ENCODE measurements at regions not wholly inside any gene's neighbourhood (a gene's known extent, or its start where the extent isn't known, plus 50 kb on each side); places are given as distances from the start of the nearest gene placed in this dataset.

DNA sequence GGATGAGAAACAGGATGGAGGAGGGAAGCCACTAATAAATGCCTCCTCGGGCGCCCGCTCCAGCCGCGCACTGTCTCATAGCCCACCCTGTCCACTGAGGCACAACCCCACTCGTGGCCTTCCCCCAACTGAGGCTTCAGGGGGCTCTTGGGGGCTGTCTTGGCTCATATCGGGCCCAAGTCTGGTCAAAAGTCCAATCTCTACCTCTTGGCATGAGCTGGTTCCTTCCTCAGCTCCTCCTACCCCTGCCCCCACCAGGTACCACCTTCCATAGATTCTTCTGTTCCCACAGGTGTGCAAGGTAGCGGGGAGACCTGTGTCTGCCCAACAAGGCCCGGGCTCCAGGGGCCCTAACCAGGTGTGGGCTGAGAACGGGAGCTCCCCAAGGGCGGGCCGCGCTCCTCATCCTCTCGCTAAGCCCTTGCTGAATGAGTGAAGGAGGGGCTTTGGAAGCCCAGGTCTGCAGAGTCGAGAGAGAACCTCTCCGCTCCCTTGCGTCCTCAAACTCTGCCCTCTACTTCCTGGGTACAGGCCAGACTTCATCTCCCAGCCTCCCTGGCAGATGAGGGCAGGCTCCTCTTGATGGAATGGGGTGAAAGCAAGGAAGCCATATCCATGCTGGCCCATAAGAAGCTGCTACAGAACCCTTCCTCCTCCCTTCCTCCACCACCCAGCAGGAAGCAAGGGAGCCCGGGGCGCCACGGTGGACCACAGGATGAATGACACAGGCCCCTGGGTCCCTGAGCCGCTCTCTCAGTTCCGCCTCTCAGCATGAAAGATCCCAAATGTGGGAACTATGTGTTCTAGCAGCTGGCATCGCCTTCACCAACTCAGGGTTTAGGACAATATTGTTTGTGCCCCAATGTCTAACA, 74.7 kb downstream of the PSMG1 start (continued):
- TF ChIP-seq JUND (IDR thresholded peaks at IDR 0.05; ENCODE audit: low read depth, low read length) = no peak
- TF ChIP-seq MXI1 (IDR thresholded peaks at IDR 0.05; ENCODE audit: low read depth, low read length) = no peak
- TF ChIP-seq SREBF2 (IDR thresholded peaks at IDR 0.05; ENCODE audit: low read length) = no peak

DNA sequence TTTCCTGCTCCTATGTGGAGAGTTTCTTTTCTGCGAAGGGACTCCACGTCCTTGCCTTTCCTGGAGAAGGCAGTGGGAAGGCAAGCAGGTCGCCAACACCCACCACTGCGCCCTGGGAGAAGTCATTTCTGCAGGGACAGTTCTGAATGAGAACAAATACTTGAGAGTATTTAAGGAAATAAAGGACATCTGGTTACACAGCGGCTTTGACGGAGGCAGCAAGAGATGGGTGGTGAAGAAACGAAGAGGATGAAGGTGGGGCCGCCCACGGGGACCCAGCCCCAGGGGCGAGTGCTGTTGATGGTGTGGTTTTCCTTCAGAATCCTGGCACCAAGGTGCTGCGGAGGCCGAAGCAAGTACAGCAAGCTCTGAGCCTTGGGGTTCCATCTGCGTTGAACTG, 75.5 kb downstream of the PSMG1 start:
- FAIRE-seq = no peak
- H3K9me3 ChIP-seq (replicated peaks; ENCODE audit: control insufficient read depth, insufficient read depth, low read length) = no peaks in the 10 kb centered on the region
- no peaks in the 10 kb centered on the region for H3K36me3 ChIP-seq (ENCODE audit: control insufficient read depth in 2 of 2, insufficient read depth in 2 of 2, low read length in 1 of 2)
- H3K79me2 ChIP-seq (ENCODE audit: control insufficient read depth, insufficient read depth, low read length) = no peaks in the 10 kb centered on the region
- no peak for ATAC-seq
- in situ Hi-C loops (cut with MboI) (no loop called here), intact Hi-C loops (cut with micrococcal nuclease; ENCODE audit: unreplicated experiment) (no loop called here)
- H3K9ac ChIP-seq (ENCODE audit: control insufficient read depth, insufficient read depth, low read length) = no peak overlapping the region
- H3K27ac ChIP-seq (ENCODE audit: control insufficient read depth, insufficient read depth) = no peak overlapping the region
- POLR2A ChIA-PET = no interaction called here
- SMC1A ChIA-PET (ENCODE audit: uncharacterized antibody, unreplicated experiment) = no interaction called here
- CTCF ChIA-PET = no interaction called here
- no peak overlapping the region for H3K4me3 ChIP-seq
- no peak for DNase-seq (ENCODE audit: low read depth, low spot score)
- no peak overlapping the region for H2AFZ ChIP-seq (ENCODE audit: control insufficient read depth, low read depth, low read length)
- WGBS (ENCODE audit: insufficient coverage, insufficient replicate concordance, low lambda C conversion rate, missing lambda C conversion rate) = 43% methylated on average over 13 of the region's 13 CpGs
- no peak overlapping the region for H3K4me2 ChIP-seq (ENCODE audit: control insufficient read depth, insufficient read depth)
- no TSS peak for BruUV-seq (replicated peaks)
- RAD21 ChIA-PET (ENCODE audit: unreplicated experiment) = no interaction called here
- no peaks in the 10 kb centered on the region; a peak in 2 of 4 replicates for H3K27me3 ChIP-seq (replicated peaks in 1 of 2; ENCODE audit: control insufficient read depth in 2 of 2, insufficient read depth in 2 of 2, low read length in 1 of 2)
- no peaks in the 10 kb centered on the region for H3K4me1 ChIP-seq (ENCODE audit: control insufficient read depth, insufficient read depth, low read length)
- no peaks in the 10 kb centered on the region for H4K20me1 ChIP-seq (ENCODE audit: control insufficient read depth, insufficient read depth)
- TF ChIP-seq, protein P1, sequence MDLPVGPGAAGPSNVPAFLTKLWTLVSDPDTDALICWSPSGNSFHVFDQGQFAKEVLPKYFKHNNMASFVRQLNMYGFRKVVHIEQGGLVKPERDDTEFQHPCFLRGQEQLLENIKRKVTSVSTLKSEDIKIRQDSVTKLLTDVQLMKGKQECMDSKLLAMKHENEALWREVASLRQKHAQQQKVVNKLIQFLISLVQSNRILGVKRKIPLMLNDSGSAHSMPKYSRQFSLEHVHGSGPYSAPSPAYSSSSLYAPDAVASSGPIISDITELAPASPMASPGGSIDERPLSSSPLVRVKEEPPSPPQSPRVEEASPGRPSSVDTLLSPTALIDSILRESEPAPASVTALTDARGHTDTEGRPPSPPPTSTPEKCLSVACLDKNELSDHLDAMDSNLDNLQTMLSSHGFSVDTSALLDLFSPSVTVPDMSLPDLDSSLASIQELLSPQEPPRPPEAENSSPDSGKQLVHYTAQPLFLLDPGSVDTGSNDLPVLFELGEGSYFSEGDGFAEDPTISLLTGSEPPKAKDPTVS (IDR thresholded peaks at IDR 0.05; ENCODE audit: low read depth, low read length) = no peak
- TF ChIP-seq ZNF274 (IDR thresholded peaks at IDR 0.05; ENCODE audit: insufficient read depth, insufficient read length) (no peak), HDGF (IDR thresholded peaks at IDR 0.05) (no peak), ZNF207 (IDR thresholded peaks at IDR 0.05; ENCODE audit: borderline replicate concordance) (no peak), RBBP5 (conservative IDR thresholded peaks at IDR 0.05) (no peak), MXI1 (IDR thresholded peaks at IDR 0.05; ENCODE audit: low read depth, low read length) (no peak), EP300 (IDR thresholded peaks at IDR 0.05; ENCODE audit: borderline replicate concordance in 1 of 2, control insufficient read depth in 1 of 2, low read depth in 2 of 2, low read length in 2 of 2) (no peak), IKZF2 (IDR thresholded peaks at IDR 0.05) (no peak), RELA (IDR thresholded peaks at IDR 0.05; ENCODE audit: borderline replicate concordance, partially characterized antibody) (no peak)
- TF ChIP-seq, protein P2, sequence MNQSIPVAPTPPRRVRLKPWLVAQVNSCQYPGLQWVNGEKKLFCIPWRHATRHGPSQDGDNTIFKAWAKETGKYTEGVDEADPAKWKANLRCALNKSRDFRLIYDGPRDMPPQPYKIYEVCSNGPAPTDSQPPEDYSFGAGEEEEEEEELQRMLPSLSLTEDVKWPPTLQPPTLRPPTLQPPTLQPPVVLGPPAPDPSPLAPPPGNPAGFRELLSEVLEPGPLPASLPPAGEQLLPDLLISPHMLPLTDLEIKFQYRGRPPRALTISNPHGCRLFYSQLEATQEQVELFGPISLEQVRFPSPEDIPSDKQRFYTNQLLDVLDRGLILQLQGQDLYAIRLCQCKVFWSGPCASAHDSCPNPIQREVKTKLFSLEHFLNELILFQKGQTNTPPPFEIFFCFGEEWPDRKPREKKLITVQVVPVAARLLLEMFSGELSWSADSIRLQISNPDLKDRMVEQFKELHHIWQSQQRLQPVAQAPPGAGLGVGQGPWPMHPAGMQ (IDR thresholded peaks at IDR 0.05; ENCODE audit: borderline replicate concordance) = no peak
- TF ChIP-seq, protein P3, sequence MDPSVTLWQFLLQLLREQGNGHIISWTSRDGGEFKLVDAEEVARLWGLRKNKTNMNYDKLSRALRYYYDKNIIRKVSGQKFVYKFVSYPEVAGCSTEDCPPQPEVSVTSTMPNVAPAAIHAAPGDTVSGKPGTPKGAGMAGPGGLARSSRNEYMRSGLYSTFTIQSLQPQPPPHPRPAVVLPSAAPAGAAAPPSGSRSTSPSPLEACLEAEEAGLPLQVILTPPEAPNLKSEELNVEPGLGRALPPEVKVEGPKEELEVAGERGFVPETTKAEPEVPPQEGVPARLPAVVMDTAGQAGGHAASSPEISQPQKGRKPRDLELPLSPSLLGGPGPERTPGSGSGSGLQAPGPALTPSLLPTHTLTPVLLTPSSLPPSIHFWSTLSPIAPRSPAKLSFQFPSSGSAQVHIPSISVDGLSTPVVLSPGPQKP (IDR thresholded peaks at IDR 0.05; ENCODE audit: low read depth, low read length) = no peak
- TF ChIP-seq, protein P4, sequence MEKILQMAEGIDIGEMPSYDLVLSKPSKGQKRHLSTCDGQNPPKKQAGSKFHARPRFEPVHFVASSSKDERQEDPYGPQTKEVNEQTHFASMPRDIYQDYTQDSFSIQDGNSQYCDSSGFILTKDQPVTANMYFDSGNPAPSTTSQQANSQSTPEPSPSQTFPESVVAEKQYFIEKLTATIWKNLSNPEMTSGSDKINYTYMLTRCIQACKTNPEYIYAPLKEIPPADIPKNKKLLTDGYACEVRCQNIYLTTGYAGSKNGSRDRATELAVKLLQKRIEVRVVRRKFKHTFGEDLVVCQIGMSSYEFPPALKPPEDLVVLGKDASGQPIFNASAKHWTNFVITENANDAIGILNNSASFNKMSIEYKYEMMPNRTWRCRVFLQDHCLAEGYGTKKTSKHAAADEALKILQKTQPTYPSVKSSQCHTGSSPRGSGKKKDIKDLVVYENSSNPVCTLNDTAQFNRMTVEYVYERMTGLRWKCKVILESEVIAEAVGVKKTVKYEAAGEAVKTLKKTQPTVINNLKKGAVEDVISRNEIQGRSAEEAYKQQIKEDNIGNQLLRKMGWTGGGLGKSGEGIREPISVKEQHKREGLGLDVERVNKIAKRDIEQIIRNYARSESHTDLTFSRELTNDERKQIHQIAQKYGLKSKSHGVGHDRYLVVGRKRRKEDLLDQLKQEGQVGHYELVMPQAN (conservative IDR thresholded peaks at IDR 0.05) = no peak

All from GM12878 (cell line).